Testis (tissue), 2 donors: ENCODE measurements at regions not wholly inside any gene's neighbourhood (a gene's known extent, or its start where the extent isn't known, plus 50 kb on each side); places are given as distances from the start of the nearest gene placed in this dataset.

Experiments
- DNase-seq: peaks from one replicate; pipeline ENCODE4 v3.0.0-alpha.2; 2019
- H3K27ac ChIP-seq, 2 donors: fragments of 200-600 bp; sonication (generic); one replicate each; pipeline ENCODE4 v1.5.1; 2019
- H3K27me3 ChIP-seq: fragments of 200-600 bp; sonication (generic); one replicate; pipeline ENCODE4 v1.5.1; 2019
- H3K36me3 ChIP-seq: fragments of 200-600 bp; sonication (generic); one replicate; pipeline ENCODE4 v1.5.1; 2017; ENCODE audit warnings: low read depth; ENCODE audit errors: missing control alignments
- H3K4me1 ChIP-seq: fragments of 200-600 bp; sonication (generic); one replicate; pipeline ENCODE4 v1.5.1; 2019
- H3K4me3 ChIP-seq, 2 donors: fragments of 200-600 bp; sonication (generic); one replicate each; pipeline ENCODE4 v1.5.1; 2017 to 2019
- H3K9me3 ChIP-seq: fragments of 200-600 bp; sonication (generic); one replicate; pipeline ENCODE4 v1.5.1; 2017
- CTCF ChIP-seq, 3 experiments: fragments of 450-650 bp in 2 of 3; fragments of 200-600 bp in 1 of 3; sonication (generic) in 1 of 3; IDR thresholded peaks; one replicate each; pipeline ENCODE4 v1.5.1; 2016 to 2019; ENCODE audit warnings: antibody characterized with exemption in 3 of 3, mild to moderate bottlenecking in 2 of 3, moderate library complexity in 1 of 3
- POLR2A ChIP-seq: fragments of 450-650 bp; IDR thresholded peaks from one replicate; pipeline ENCODE4 v1.6.1; 2017; ENCODE audit warnings: antibody characterized with exemption, mild to moderate bottlenecking, moderate library complexity
- WGBS, 2 donors: methylation state at CpG; one replicate each; pipeline ENCODE4 v1.1.5; 2018; 5-methylcytosine and 5-hydroxymethylcytosine counted together
- intact Hi-C: fragments of 100-400 bp; cut with DNase I; formaldehyde crosslinking; loops from one replicate; pipeline ENCODE4 v1.15.1; 2023; ENCODE audit warnings: low total_unique reads

DNA sequence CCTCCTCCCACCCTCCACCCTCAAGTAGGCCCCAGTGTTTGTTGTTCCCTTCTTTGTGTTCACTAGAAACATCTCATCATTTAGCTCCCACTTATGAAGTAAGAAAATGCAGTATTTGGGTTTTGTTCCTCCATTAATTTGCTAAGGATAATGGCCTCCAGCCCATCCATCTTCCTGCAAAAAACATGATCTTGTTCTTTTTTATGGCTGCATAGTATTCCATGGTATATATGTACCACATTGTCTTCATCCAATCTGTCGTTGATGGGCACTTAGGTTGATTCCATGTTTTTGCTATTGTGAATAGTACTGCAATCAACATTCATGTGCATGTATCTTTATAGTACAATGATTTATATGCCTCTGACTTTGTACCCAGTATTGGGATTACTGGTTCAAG, 416.8 kb upstream of the SASH1 start:
- no peak overlapping the region for H3K4me3 ChIP-seq
- WGBS, 2 donors: 89 to 91% methylated on average over 1 of the region's 1 CpG

GRCh38 chr6:147930745-147931144, 411.9 kb upstream of the SASH1 start:
- H3K9me3 ChIP-seq: no peaks in the 10 kb centered on the region
- H3K36me3 ChIP-seq: no peaks in the 10 kb centered on the region
- DNase-seq: no peak
- H3K27me3 ChIP-seq: no peaks in the 10 kb centered on the region
- H3K27ac ChIP-seq: no peak overlapping the region
- no peak for TF ChIP-seq POLR2A
- no peak for TF ChIP-seq CTCF (IDR thresholded peaks at IDR 0.05)
- no peaks in the 10 kb centered on the region for H3K4me1 ChIP-seq
- intact Hi-C loops: no loop called here
- no peak overlapping the region for H3K4me3 ChIP-seq
- WGBS, 2 donors: 76 to 82% methylated on average over 4 of the region's 4 CpGs

More for the DNA sequence above, 416.8 kb upstream of the SASH1 start:
- intact Hi-C loops: no loop called here
- H3K4me1 ChIP-seq: no peaks in the 10 kb centered on the region
- no peak for DNase-seq
- no peaks in the 10 kb centered on the region for H3K36me3 ChIP-seq
- H3K27me3 ChIP-seq: no peaks in the 10 kb centered on the region
- H3K27ac ChIP-seq: no peak overlapping the region
- TF ChIP-seq POLR2A: no peak
- no peak for TF ChIP-seq CTCF (IDR thresholded peaks at IDR 0.05)
- no peaks in the 10 kb centered on the region for H3K9me3 ChIP-seq

GRCh38 chr6:147933224-147933623, 409.4 kb upstream of the SASH1 start:
- WGBS, 2 donors: 13 to 20% methylated on average over 1 of the region's 1 CpG
- Histone ChIP-seq H3K9me3 (no peaks in the 10 kb centered on the region), H3K36me3 (no peaks in the 10 kb centered on the region), H3K27ac (no peak overlapping the region), H3K27me3 (no peaks in the 10 kb centered on the region), H3K4me3 (no peak overlapping the region), H3K4me1 (no peaks in the 10 kb centered on the region)
- no peak for DNase-seq
- TF ChIP-seq CTCF (IDR thresholded peaks at IDR 0.05): no peak
- no peak for TF ChIP-seq POLR2A
- intact Hi-C loops: no loop called here

GRCh38 chr6:147935656-147936055, 407.0 kb upstream of the SASH1 start:
- Histone ChIP-seq H3K4me3 (no peak overlapping the region), H3K4me1 (no peaks in the 10 kb centered on the region), H3K27me3 (no peaks in the 10 kb centered on the region), H3K36me3 (no peaks in the 10 kb centered on the region), H3K9me3 (no peaks in the 10 kb centered on the region), H3K27ac (no peak overlapping the region)
- TF ChIP-seq CTCF (IDR thresholded peaks at IDR 0.05) (no peak), POLR2A (no peak)
- DNase-seq: no peak
- intact Hi-C loops: no loop called here

GRCh38 chr6:147936703-147937470, 405.8 kb upstream of the SASH1 start:
- Histone ChIP-seq H3K4me3 (no peak overlapping the region), H3K27me3 (no peaks in the 10 kb centered on the region), H3K27ac (no peak overlapping the region), H3K36me3 (no peaks in the 10 kb centered on the region), H3K4me1 (no peaks in the 10 kb centered on the region), H3K9me3 (no peaks in the 10 kb centered on the region)
- intact Hi-C loops: no loop called here
- DNase-seq: no peak
- TF ChIP-seq POLR2A (no peak), CTCF (IDR thresholded peaks at IDR 0.05) (no peak)
- 84 to 92% methylated on average over 2 of the region's 2 CpGs for WGBS, 2 donors
